Suppressor macrophage treated with lipopolysaccharide for 1 hour (primary cell): ENCODE measurements at regions not wholly inside any gene's neighbourhood (a gene's known extent, or its start where the extent isn't known, plus 50 kb on each side); places are given as distances from the start of the nearest gene placed in this dataset.
"Not testable (repeated sequence)": the region's sequence is repeated elsewhere in the genome, so short reads cannot be mapped to it uniquely, and the experiment has no call there.

Source experiments
- DNase-seq, 3 donors: peaks; one replicate each; pipeline ENCODE4 v3.0.0-alpha.2; 2020 to 2022

GRCh38 chr2:195535911-195536522 is 121.0 kb upstream of the SLC39A10 start:
- DNase-seq, result peak; percentile 87 to 88 (median 88)

DNA sequence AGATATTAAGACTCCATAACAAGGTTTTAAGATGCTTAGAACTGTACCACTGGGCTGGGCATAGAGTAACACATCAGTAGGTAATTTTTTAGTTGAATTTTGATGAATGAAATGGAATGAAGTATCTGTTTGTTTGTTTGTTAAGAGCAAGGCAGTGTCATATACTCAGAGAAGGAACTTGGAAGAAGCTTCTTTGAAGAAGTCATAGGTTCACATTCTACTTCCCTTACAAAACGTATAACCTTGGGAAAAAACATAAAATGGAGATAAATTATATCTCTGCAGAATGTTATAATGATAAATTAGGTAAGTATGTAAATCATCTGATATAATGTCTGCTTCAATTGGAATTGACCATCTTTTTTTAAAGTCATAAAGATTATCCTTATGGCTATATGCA is 122.1 kb upstream of the SLC39A10 start:
- DNase-seq, result peak in 2 of 3 donors; percentile 22 to 27

DNA sequence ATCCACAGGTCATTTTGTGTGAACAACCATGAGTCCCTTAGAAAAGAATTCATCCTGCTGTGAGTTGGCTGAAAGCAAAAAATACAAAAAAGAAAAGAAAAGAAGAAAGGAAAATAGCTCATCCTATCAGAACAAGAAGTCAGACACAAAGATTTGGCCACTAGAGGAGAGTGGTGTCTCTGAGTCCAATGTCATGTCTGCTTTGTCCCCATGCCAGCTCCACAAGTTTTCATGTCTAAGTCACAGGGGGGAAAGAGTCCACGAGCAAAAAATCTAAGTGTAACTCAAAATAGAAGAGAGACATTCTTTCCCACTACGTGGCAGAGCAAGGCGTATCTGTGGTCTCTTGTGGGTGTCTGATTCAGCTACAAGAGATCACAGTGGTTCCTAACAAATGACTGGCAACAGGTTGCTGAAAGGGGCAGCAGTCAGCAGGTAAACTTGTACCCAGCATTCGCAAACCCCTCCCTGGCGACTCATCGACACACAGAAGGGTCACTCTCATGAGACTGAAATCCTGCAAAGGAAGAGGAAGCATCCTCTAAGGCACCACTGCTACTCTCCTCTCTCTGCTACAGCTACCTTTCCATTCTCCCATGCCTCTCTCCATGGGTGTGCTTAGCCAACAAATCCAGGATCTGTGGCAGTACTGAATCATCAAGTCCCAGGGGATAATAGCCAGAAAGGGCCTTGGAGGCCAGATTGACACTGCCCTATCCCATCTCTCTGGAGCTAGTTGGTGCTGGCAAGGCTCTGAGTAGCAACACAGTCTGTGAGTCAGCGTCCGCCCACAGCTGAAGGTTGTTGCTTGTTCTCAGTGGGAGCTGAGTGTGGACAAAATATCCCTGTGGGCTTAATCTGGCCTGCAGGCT is 123.0 kb upstream of the SLC39A10 start:
- peak; percentile 85 to 86 (median 86) for DNase-seq

DNA sequence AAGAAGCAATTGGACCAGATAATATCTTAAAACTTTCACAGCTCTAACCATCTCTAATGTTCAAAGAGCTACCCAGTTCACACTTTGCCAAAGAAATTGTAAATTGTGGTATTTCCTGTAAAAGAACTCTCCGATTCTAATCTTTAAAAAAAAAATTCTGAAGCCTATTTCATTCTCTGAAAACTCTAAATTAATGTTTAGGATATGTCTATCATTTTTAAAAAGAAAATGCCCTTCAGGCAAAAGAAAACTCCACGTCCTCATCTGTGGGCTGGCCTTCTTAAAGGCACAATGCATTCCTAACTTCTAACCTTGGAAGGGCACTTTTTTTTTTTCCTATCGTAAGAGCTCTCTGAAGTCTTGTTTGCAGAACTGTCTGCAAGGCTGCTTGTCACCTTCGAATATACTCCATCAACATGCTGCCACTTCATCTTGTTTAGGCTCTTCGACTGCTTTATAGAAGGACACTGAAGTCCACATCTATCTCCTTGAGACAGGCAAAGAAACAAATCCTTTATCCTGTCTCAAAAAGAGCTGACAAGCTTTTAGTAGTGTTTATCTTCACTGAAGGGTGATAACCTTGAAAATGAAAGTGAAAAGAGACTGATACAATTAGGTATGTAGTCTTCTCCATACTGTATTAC is 124.3 kb upstream of the SLC39A10 start:
- DNase-seq, result no peak

DNA sequence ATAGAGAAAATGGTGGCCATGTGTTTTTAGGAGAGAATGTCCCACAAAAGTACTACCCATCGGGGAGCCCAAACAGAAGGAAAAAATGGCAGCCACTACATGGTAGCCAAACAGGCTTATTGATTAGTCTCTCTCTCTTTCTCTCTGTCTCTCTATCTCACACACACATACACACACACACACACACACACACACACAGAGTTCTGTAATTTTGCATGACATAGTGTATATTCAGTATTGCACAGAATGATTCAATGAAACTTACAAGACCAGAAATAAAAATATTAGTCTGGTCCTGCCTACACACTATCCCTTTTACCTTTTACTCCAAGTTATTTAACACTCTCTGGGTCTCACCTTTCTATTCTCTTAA is 124.8 kb upstream of the SLC39A10 start:
- no peak for DNase-seq

- DNase-seq, result no peak
Observed at GRCh38 chr2:195531754-195532153, 125.3 kb upstream of the SLC39A10 start.

DNA sequence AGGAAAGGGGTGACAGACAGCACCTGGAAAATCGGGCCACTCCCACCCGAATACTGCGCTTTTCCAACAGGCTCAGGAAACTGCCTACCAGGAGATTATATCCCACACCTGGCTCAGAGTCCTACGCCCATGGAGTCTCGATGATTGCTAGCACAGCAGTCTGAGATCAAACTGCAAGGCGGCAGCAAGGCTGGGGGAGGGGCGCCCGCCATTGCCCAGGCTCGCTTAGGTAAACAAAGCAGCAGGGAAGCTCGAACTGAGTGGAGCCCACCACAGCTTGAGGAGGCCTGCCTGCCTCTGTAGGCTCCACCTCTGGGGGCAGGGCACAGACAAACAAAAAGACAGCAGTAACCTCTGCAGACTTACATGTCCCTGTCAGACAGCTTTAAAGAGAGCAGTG is 133.8 kb upstream of the SLC39A10 start:
- not testable (repeated sequence) for DNase-seq

DNA sequence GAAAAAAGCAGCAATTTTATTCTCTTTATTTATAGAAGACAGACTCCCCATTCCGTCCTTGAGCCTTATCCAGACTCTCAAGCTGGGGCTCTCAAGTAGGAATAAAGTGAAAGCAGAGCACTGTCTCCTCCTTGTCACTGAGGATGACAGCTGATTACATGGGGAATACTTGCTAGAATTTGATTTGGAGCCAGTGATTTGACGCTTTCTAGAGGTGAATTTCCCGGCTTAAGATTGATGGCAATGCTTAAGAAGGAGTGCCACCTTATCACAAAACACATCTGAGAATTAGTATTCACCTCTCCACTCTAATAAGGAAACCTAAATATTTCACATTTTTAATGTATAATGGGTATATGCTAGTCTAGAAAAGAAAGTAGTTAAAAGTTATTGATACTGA is 135.4 kb upstream of the SLC39A10 start:
- no peak for DNase-seq

DNA sequence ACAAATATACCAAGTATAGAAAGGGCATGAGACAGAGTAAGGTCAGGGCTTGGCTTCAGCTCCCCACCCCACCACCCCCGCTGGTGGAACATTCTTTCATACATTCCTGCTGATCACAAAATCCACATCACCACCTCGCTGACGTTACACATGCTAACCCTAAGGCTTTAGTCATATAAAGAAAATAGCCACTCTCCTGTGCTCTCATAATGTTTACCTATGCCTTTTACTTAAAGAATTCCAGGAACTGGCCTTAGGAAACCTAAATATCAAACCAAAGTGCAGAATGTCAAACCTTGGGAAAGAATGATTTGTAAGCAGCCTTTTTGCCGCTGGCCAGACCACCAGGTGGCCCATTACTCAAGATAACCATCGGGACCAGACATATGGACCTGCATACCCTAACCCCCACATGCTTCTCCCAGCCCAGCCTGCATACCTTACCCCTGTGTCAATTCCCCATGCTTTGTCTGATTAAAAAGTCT is 136.3 kb upstream of the SLC39A10 start:
- no peak for DNase-seq

- no peak for DNase-seq
Observed at GRCh38 chr2:195515551-195515950, 141.5 kb upstream of the SLC39A10 start.

- peak in 1 of 3 donors; percentile 12 for DNase-seq
Observed at GRCh38 chr2:195514365-195514764, 142.7 kb upstream of the SLC39A10 start.

DNA sequence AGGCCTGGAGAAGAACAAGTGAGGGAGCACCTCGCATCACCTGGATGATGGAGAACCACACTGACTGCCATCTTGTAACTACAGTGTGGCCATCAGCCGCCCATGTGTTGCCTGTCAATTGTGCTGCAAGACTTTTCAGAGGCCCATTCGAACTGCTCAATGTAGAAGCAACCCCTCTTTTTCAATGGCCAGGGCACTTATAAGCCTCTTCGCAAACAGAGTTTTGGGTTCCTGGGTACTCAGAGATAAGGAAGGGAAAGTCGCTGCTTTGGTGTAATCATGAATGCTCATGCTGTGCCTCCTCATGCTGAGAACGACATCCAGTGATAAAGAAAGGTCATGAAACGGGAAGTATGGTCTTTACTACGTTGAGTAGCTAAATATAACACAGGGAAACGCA is 143.9 kb upstream of the SLC39A10 start:
- peak in 2 of 3 donors; percentile 39 to 40 for DNase-seq

DNA sequence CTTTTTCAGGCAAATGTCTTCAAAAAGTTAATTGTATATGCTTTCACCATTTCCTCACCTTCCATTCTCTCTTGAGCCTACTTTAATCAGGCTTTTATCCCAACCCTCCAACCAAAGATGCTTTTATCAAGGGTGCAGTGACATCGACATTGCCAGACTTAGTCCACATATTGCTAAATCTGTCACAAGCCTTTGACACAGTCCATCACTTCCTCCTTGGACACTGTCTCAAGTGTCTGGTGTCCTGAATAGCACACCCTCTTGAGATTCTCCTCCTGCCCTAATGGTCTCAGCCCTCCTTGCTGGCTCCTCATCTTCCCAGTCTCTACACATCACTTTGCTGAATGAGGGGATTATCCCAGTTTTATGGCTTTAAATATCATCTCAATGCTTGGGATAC is 147.5 kb upstream of the SLC39A10 start:
- DNase-seq, result peak; percentile 63 to 78 (median 67)

GRCh38 chr2:195508139-195508455 is 148.9 kb upstream of the SLC39A10 start:
- DNase-seq, result no peak

GRCh38 chr2:195507447-195508138 is 149.4 kb upstream of the SLC39A10 start:
- DNase-seq, result peak in 1 of 3 donors; percentile 11

DNA sequence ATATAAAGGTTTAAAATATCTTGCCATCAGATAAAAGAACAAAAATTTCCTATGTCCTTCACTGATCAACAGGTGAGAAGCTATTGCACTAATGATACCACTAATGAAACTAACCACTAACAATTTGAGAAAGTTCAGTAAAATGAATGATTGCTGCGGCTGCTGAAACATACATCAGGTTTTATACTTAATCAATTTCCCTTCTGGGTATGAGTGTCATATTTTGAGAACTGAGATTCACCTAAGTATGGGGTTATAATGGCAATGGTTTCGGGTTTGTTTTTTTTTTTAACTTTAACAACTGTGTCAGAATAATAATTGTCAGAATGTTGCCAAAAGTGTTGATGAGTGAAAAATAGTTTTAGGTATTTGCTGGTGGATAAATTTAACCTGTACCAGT is 151.3 kb upstream of the SLC39A10 start:
- DNase-seq, result no peak

DNA sequence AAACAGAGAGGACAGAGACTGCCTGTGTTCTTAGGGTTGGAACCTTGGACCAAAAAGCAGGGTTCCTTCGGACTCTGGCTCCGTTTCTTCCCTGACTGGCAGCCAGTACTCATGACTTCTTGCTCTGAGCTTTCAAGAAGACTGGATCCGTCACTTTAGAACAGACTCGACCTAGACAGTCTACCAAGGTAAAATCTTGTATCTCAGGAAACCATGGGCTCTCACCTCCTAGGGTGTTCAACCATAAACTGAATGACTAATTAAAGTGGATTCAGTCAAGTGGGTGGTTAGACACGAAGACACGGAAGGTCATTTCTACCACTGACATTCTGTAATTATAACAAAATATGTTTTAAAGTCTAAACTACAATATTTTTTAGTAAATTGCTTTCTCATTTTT is 153.8 kb upstream of the SLC39A10 start:
- no peak for DNase-seq

- DNase-seq, result no peak
Observed at GRCh38 chr2:195501746-195502145, 155.3 kb upstream of the SLC39A10 start.

GRCh38 chr2:195500879-195501278 is 156.1 kb upstream of the SLC39A10 start:
- DNase-seq, result no peak

DNA sequence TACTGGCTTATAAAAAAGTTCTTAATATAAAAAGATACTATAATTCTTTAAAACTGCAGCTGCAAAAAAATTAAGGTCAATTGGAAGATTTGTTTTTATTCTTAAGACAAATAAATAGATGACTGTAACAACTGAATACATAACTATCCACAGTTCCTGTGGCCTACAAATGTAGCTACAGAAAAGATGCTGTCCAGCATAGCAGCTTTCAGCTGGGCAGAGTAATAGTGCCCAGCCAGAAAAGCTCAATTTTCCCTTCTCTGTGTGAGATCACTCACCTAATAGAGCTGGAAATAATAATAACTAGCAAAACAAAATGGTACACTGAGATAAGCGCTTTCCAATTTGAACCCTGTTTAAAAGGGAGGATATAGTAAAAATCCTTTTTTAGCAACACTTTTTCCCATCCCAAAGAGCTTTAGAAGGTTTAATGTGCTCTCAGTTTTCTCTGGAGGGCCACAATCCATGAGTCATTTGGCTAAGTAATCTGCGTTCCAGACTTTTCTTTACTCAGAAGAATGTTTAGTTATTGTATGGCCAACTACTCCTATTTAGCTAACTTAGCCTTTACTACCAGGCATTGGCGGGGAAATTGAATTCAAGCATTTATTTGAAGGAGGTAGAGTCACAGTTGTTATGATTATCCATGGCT is 158.1 kb upstream of the SLC39A10 start:
- no peak for DNase-seq

GRCh38 chr2:195498176-195498575 is 158.8 kb upstream of the SLC39A10 start:
- peak; percentile 68 to 72 (median 71) for DNase-seq

- no peak for DNase-seq
Observed at GRCh38 chr2:195496991-195497390, 160.0 kb upstream of the SLC39A10 start.

DNA sequence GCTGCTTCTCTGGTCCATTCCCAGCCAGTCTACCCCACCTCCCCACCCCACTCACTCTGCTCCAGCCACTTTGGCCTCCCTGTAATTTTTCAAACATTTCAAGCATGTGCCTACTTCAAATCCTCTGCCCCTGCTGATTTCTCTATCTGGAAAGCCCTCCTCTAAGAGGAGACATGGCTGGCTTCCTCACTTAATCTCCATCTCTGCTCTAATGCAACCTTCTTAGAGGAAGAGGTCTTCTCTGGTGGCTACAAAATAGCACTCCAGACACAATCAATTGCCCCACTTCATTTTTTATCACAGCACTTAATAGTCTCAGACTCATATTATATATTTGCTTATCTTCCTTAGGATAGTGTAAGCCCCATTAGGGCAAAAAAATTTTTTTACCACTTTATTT is 161.1 kb upstream of the SLC39A10 start:
- no peak for DNase-seq
